H9 (cell line): ENCODE measurements at regions not wholly inside any gene's neighbourhood (a gene's known extent, or its start where the extent isn't known, plus 50 kb on each side); places are given as distances from the start of the nearest gene placed in this dataset.

Experiments
- DNase-seq: peaks from one replicate; pipeline ENCODE4 v3.0.0-alpha.2; 2017
- H2AFZ ChIP-seq: one replicate; pipeline ENCODE4 v1.6.1; 2013; ENCODE audit warnings: mild to moderate bottlenecking, low read length, control low read depth, moderate library complexity
- H2AK5ac ChIP-seq: 2 replicates; pipeline ENCODE4 v1.6.1; 2013; ENCODE audit warnings: low read length, control low read depth, mixed read lengths; ENCODE audit not compliant: insufficient read length
- H2BK120ac ChIP-seq: one replicate; pipeline ENCODE4 v1.6.1; 2013; ENCODE audit warnings: low read depth, mild to moderate bottlenecking, low read length, control low read depth, inconsistent platforms; ENCODE audit not compliant: poor library complexity, severe bottlenecking
- H2BK12ac ChIP-seq: 2 replicates; pipeline ENCODE4 v1.6.1; 2013; ENCODE audit warnings: low read length, control low read depth, mixed read lengths, low read depth; ENCODE audit not compliant: insufficient read length
- H2BK15ac ChIP-seq: 2 replicates; pipeline ENCODE4 v1.6.1; 2013; ENCODE audit warnings: low read depth, low read length, control low read depth
- H2BK20ac ChIP-seq: one replicate; pipeline ENCODE4 v1.6.1; 2013; ENCODE audit warnings: low read depth, mild to moderate bottlenecking, low read length, control low read depth, inconsistent platforms; ENCODE audit not compliant: poor library complexity, severe bottlenecking
- H2BK5ac ChIP-seq: 2 replicates; pipeline ENCODE4 v1.6.1; 2013; ENCODE audit warnings: low read length, control low read depth, mixed read lengths; ENCODE audit not compliant: insufficient read length
- H3K14ac ChIP-seq: 2 replicates; pipeline ENCODE4 v1.6.1; 2013; ENCODE audit warnings: low read length, control low read depth; ENCODE audit not compliant: insufficient read depth
- H3K18ac ChIP-seq: 2 replicates; pipeline ENCODE4 v1.6.1; 2013; ENCODE audit warnings: low read depth, mild to moderate bottlenecking, mixed read lengths, low read length, control low read depth; ENCODE audit not compliant: insufficient read length
- H3K23ac ChIP-seq: 2 replicates; pipeline ENCODE4 v1.6.1; 2013; ENCODE audit warnings: low read length, control low read depth, mixed read lengths, low read depth; ENCODE audit not compliant: insufficient read length
- H3K23me2 ChIP-seq: 2 replicates; pipeline ENCODE4 v1.6.1; 2013; ENCODE audit warnings: low read depth, mild to moderate bottlenecking, mixed read lengths, low read length, control low read depth; ENCODE audit not compliant: insufficient read length, poor library complexity, severe bottlenecking
- H3K27ac ChIP-seq: 2 replicates; pipeline ENCODE4 v1.5.1; 2013; ENCODE audit warnings: low read length, control low read depth, mixed read lengths, low read depth; ENCODE audit not compliant: insufficient read length
- H3K27me3 ChIP-seq: 2 replicates; pipeline ENCODE4 v1.6.1; 2013; ENCODE audit warnings: low read length, control low read depth, inconsistent platforms; ENCODE audit not compliant: insufficient read depth
- H3K4ac ChIP-seq: 2 replicates; pipeline ENCODE4 v1.6.1; 2013; ENCODE audit warnings: low read depth, mild to moderate bottlenecking, control low read depth, inconsistent platforms, low read length, moderate library complexity
- H3K4me1 ChIP-seq: 2 replicates; pipeline ENCODE4 v1.6.1; 2013; ENCODE audit warnings: low read length, control low read depth, inconsistent platforms; ENCODE audit not compliant: insufficient read depth
- H3K4me2 ChIP-seq: 2 replicates; pipeline ENCODE4 v1.6.1; 2013; ENCODE audit warnings: low read length, control low read depth, mixed read lengths; ENCODE audit not compliant: insufficient read length, insufficient read depth
- H3K56ac ChIP-seq: 2 replicates; pipeline ENCODE4 v1.6.1; 2013; ENCODE audit warnings: low read depth, mild to moderate bottlenecking, mixed read lengths, low read length, control low read depth; ENCODE audit not compliant: insufficient read length
- H3K79me1 ChIP-seq: 2 replicates; pipeline ENCODE4 v1.6.1; 2013; ENCODE audit warnings: low read depth, mild to moderate bottlenecking, moderate library complexity, low read length, control low read depth, inconsistent platforms; ENCODE audit not compliant: insufficient read depth, poor library complexity, severe bottlenecking
- H3K79me2 ChIP-seq: 2 replicates; pipeline ENCODE4 v1.6.1; 2013; ENCODE audit warnings: low read length, control low read depth, inconsistent platforms; ENCODE audit not compliant: insufficient read depth
- H3K9ac ChIP-seq: 2 replicates; pipeline ENCODE4 v1.6.1; 2013; ENCODE audit warnings: low read length, control low read depth, mixed read lengths; ENCODE audit not compliant: insufficient read length; ENCODE audit errors: extremely low read depth
- H3K9me3 ChIP-seq: one replicate; pipeline ENCODE4 v1.6.1; 2013; ENCODE audit warnings: low read depth, low read length, inconsistent platforms; ENCODE audit not compliant: control insufficient read depth
- H3T11ph ChIP-seq: one replicate; pipeline ENCODE4 v1.6.1; 2013; ENCODE audit warnings: mild to moderate bottlenecking, low read length, control low read depth, inconsistent platforms
- H4K20me1 ChIP-seq: one replicate; pipeline ENCODE4 v1.6.1; 2013; ENCODE audit not compliant: control insufficient read depth, insufficient read length, insufficient read depth
- H4K5ac ChIP-seq: 2 replicates; pipeline ENCODE4 v1.6.1; 2013; ENCODE audit warnings: low read depth, mild to moderate bottlenecking, mixed read lengths, low read length, control low read depth; ENCODE audit not compliant: insufficient read length
- H4K8ac ChIP-seq: replicated peaks from 2 replicates; pipeline ENCODE4 v1.6.1; 2013; ENCODE audit warnings: low read length, control low read depth, mixed read lengths, low read depth; ENCODE audit not compliant: insufficient read length
- H4K91ac ChIP-seq: 2 replicates; pipeline ENCODE4 v1.6.1; 2013; ENCODE audit warnings: low read depth, mild to moderate bottlenecking, moderate library complexity, mixed read lengths, low read length, control low read depth; ENCODE audit not compliant: insufficient read length
- H3K27ac Mint-ChIP-seq, 3 experiments: 2 replicates in 2 of 3; 3 replicates in 1 of 3; pipeline ENCODE4 v1.8.0; 2020 to 2021; ENCODE audit warnings: mixed read lengths in 3 of 3, mild to moderate bottlenecking in 1 of 3, moderate library complexity in 1 of 3
- H3K27me3 Mint-ChIP-seq: 2 replicates; pipeline ENCODE4 v1.8.0; 2021; ENCODE audit warnings: low read depth, mild to moderate bottlenecking, moderate library complexity, mixed read lengths
- H3K36me3 Mint-ChIP-seq, 3 experiments: 2 replicates in 2 of 3; 3 replicates in 1 of 3; pipeline ENCODE4 v1.8.0; 2020 to 2021; ENCODE audit warnings: low read depth in 3 of 3, mixed read lengths in 3 of 3; ENCODE audit not compliant: insufficient read depth in 1 of 3
- H3K4me1 Mint-ChIP-seq, 2 experiments: 2 replicates each; pipeline ENCODE4 v1.8.0; 2020; ENCODE audit warnings: mixed read lengths in 2 of 2
- H3K4me3 Mint-ChIP-seq, 2 experiments: 2 replicates in 1 of 2; 3 replicates in 1 of 2; pipeline ENCODE4 v1.8.0; 2020 to 2021; ENCODE audit warnings: mild to moderate bottlenecking in 2 of 2, mixed read lengths in 2 of 2, moderate library complexity in 1 of 2
- H3K9me3 Mint-ChIP-seq, 2 experiments: 2 replicates in 1 of 2; 3 replicates in 1 of 2; pipeline ENCODE4 v1.8.0; 2020; ENCODE audit warnings: mild to moderate bottlenecking in 2 of 2, mixed read lengths in 2 of 2, moderate library complexity in 1 of 2
- CTCF ChIP-seq: fragments of 200-600 bp; sonication (generic); conservative IDR thresholded peaks from 3 replicates; pipeline ENCODE4 v1.8.0; 2021; ENCODE audit warnings: antibody characterized with exemption, mild to moderate bottlenecking
- WGBS: extraction: QIAGEN DNeasy Blood & Tissue Kit; methylation state at CpG from one replicate; pipeline ENCODE4 v1.1.7; 2013; ENCODE audit warnings: missing lambda C conversion rate, low lambda C conversion rate, mixed read lengths; ENCODE audit not compliant: insufficient read length; ENCODE audit errors: extremely low coverage; 5-methylcytosine and 5-hydroxymethylcytosine counted together

GRCh38 chr12:94700662-94701061 is 50.3 kb upstream of the TMCC3 start:
- Histone ChIP-seq H3T11ph (no peak overlapping the region), H3K18ac (no peak overlapping the region), H3K14ac (no peak overlapping the region), H3K4me2 (no peak overlapping the region), H3K4me1 (no peaks in the 10 kb centered on the region), H3K56ac (no peak overlapping the region), H2AFZ (no peak overlapping the region), H4K20me1 (no peaks in the 10 kb centered on the region), H2AK5ac (no peak overlapping the region), H4K8ac (no peak overlapping the region), H2BK20ac (no peak overlapping the region), H3K9me3 (no peaks in the 10 kb centered on the region), H3K9ac (no peak overlapping the region), H2BK15ac (no peak overlapping the region), H3K23me2 (no peaks in the 10 kb centered on the region), H3K27me3 (no peaks in the 10 kb centered on the region), H4K91ac (no peak overlapping the region), H2BK120ac (no peak overlapping the region), H3K23ac (no peak overlapping the region), H2BK12ac (no peak overlapping the region), H3K79me2 (no peaks in the 10 kb centered on the region), H4K5ac (no peak overlapping the region), H3K4ac (no peak overlapping the region), H3K27ac (no peak overlapping the region), H3K79me1 (no peaks in the 10 kb centered on the region), H2BK5ac (no peak overlapping the region)
- Mint-ChIP-seq H3K4me3 (no peak overlapping the region), H3K36me3 (no peaks in the 10 kb centered on the region), H3K27ac (no peak overlapping the region), H3K4me1 (no peaks in the 10 kb centered on the region; a peak in 1 of 4 replicates), H3K27me3 (peaks cover 1% of the 10 kb centered on the region; the same call in 1 of the 2 replicates), H3K9me3 (no peaks in the 10 kb centered on the region; a peak in 1 of 5 replicates)
- DNase-seq: no peak
- WGBS: no CpG with 5 or more reads among the region's 2 CpGs
- no peak for TF ChIP-seq CTCF
